SK-N-SH treated with all-trans-retinoic acid at 6 μM for 48 hours (cell line): ENCODE measurements at regions not wholly inside any gene's neighbourhood (a gene's known extent, or its start where the extent isn't known, plus 50 kb on each side); places are given as distances from the start of the nearest gene placed in this dataset.

Experiments used
- ATAC-seq: fragments of 200-7000 bp; cut with Tn5 transposase; 3 replicates; pipeline ENCODE4 v1.9.1; 2020; ENCODE audit warnings: mild to moderate bottlenecking, moderate library complexity
- ARNTL ChIP-seq: fragments of 450-650 bp; formaldehyde crosslinking; IDR thresholded peaks from 2 replicates; pipeline ENCODE4 v1.5.0; 2020; ENCODE audit warnings: low read depth, mild to moderate bottlenecking, moderate library complexity, borderline replicate concordance
- BACH2 ChIP-seq: fragments of 250-450 bp; sonication (Bioruptor Pico); IDR thresholded peaks from 2 replicates; pipeline ENCODE4 v1.9.0; 2021; ENCODE audit warnings: mild to moderate bottlenecking, borderline replicate concordance
- CSDC2 ChIP-seq: fragments of 250-450 bp; sonication (Bioruptor Pico); IDR thresholded peaks from 2 replicates; pipeline ENCODE4 v1.5.0; 2020; ENCODE audit warnings: mild to moderate bottlenecking, moderate library complexity
- CSRNP3 ChIP-seq: fragments of 250-450 bp; sonication (Bioruptor Pico); IDR thresholded peaks from 2 replicates; pipeline ENCODE4 v1.5.1; 2021; ENCODE audit warnings: mild to moderate bottlenecking, moderate library complexity
- ESRRG ChIP-seq: fragments of 250-450 bp; sonication (Bioruptor Pico); IDR thresholded peaks from 2 replicates; pipeline ENCODE4 v1.6.1; 2021; ENCODE audit warnings: mild to moderate bottlenecking
- GLIS3 ChIP-seq: fragments of 250-450 bp; sonication (Bioruptor Pico); IDR thresholded peaks from 2 replicates; pipeline ENCODE4 v1.5.0; 2020; ENCODE audit warnings: mild to moderate bottlenecking, moderate library complexity
- ISL1 ChIP-seq: fragments of 250-450 bp; sonication (Bioruptor Pico); IDR thresholded peaks from 2 replicates; pipeline ENCODE4 v2.1.2; 2022; ENCODE audit warnings: mild to moderate bottlenecking, moderate library complexity
- OSR1 ChIP-seq: fragments of 250-450 bp; sonication (Bioruptor Pico); IDR thresholded peaks from 2 replicates; pipeline ENCODE4 v1.8.0; 2022; ENCODE audit warnings: moderate library complexity, mild to moderate bottlenecking, inconsistent platforms
- PATZ1 ChIP-seq: fragments of 250-450 bp; sonication (Bioruptor Pico); IDR thresholded peaks from 2 replicates; pipeline ENCODE4 v1.8.0; 2020; ENCODE audit warnings: mild to moderate bottlenecking, moderate library complexity, borderline replicate concordance
- POU6F1 ChIP-seq: fragments of 250-450 bp; sonication (Bioruptor Pico); IDR thresholded peaks from 2 replicates; pipeline ENCODE4 v1.8.0; 2021; ENCODE audit warnings: low read depth, mild to moderate bottlenecking, moderate library complexity, borderline replicate concordance
- RARB ChIP-seq: fragments of 250-450 bp; sonication (Bioruptor Pico); IDR thresholded peaks from 2 replicates; pipeline ENCODE4 v1.8.0; 2021; ENCODE audit warnings: mild to moderate bottlenecking, moderate library complexity
- SNAI2 ChIP-seq: fragments of 250-450 bp; sonication (Bioruptor Pico); IDR thresholded peaks from 2 replicates; pipeline ENCODE4 v1.5.0; 2020; ENCODE audit warnings: mild to moderate bottlenecking, moderate library complexity
- TCF4 ChIP-seq: fragments of 250-450 bp; sonication (Bioruptor Pico); IDR thresholded peaks from 2 replicates; pipeline ENCODE4 v1.8.0; 2021; ENCODE audit warnings: mild to moderate bottlenecking, moderate library complexity, borderline replicate concordance
- TOX ChIP-seq: fragments of 250-450 bp; sonication (Bioruptor Pico); IDR thresholded peaks from 2 replicates; pipeline ENCODE4 v1.8.0; 2021; ENCODE audit warnings: mild to moderate bottlenecking, moderate library complexity, borderline replicate concordance
- ZC3H10 ChIP-seq: fragments of 250-450 bp; sonication (Bioruptor Pico); IDR thresholded peaks from 2 replicates; pipeline ENCODE4 v1.5.1; 2021; ENCODE audit warnings: mild to moderate bottlenecking, moderate library complexity
- ZFP3 ChIP-seq: fragments of 250-450 bp; sonication (Bioruptor Pico); IDR thresholded peaks from 2 replicates; pipeline ENCODE4 v1.5.0; 2020; ENCODE audit warnings: mild to moderate bottlenecking, moderate library complexity
- ZFP30 ChIP-seq: fragments of 450-650 bp; formaldehyde crosslinking; IDR thresholded peaks from 2 replicates; pipeline ENCODE4 v1.5.0; 2022; ENCODE audit warnings: mild to moderate bottlenecking, moderate library complexity
- ZNF565 ChIP-seq: fragments of 450-650 bp; formaldehyde crosslinking; conservative IDR thresholded peaks from 2 replicates; pipeline ENCODE4 v1.5.0; 2020; ENCODE audit warnings: low read depth, mild to moderate bottlenecking, moderate library complexity
- ZNF70 ChIP-seq: fragments of 450-650 bp; formaldehyde crosslinking; IDR thresholded peaks from 2 replicates; pipeline ENCODE4 v1.5.0; 2020; ENCODE audit warnings: mild to moderate bottlenecking, moderate library complexity
- ZNF8 ChIP-seq: fragments of 450-650 bp; formaldehyde crosslinking; IDR thresholded peaks from 2 replicates; pipeline ENCODE4 v1.5.0; 2020; ENCODE audit warnings: mild to moderate bottlenecking, moderate library complexity
- TF ChIP-seq, protein P1 (sequence below): fragments of 250-450 bp; sonication (Bioruptor Pico); IDR thresholded peaks from 2 replicates; pipeline ENCODE4 v1.5.0; 2020; ENCODE audit warnings: mild to moderate bottlenecking, moderate library complexity
- TF ChIP-seq, protein P2 (sequence below): fragments of 250-450 bp; sonication (Bioruptor Pico); IDR thresholded peaks from 2 replicates; pipeline ENCODE4 v1.5.1; 2020; ENCODE audit warnings: low read depth, mild to moderate bottlenecking, moderate library complexity

- no peak for ATAC-seq
- no peak for TF ChIP-seq CSRNP3
- no peak for TF ChIP-seq ZC3H10 (CRISPR knock-in tag)
- TF ChIP-seq ZNF8 (CRISPR knock-in tag) = no peak
- TF ChIP-seq PATZ1 = no peak
- no peak for TF ChIP-seq ZNF565 (CRISPR knock-in tag)
- no peak for TF ChIP-seq ZNF70 (CRISPR knock-in tag)
- TF ChIP-seq, protein P1, sequence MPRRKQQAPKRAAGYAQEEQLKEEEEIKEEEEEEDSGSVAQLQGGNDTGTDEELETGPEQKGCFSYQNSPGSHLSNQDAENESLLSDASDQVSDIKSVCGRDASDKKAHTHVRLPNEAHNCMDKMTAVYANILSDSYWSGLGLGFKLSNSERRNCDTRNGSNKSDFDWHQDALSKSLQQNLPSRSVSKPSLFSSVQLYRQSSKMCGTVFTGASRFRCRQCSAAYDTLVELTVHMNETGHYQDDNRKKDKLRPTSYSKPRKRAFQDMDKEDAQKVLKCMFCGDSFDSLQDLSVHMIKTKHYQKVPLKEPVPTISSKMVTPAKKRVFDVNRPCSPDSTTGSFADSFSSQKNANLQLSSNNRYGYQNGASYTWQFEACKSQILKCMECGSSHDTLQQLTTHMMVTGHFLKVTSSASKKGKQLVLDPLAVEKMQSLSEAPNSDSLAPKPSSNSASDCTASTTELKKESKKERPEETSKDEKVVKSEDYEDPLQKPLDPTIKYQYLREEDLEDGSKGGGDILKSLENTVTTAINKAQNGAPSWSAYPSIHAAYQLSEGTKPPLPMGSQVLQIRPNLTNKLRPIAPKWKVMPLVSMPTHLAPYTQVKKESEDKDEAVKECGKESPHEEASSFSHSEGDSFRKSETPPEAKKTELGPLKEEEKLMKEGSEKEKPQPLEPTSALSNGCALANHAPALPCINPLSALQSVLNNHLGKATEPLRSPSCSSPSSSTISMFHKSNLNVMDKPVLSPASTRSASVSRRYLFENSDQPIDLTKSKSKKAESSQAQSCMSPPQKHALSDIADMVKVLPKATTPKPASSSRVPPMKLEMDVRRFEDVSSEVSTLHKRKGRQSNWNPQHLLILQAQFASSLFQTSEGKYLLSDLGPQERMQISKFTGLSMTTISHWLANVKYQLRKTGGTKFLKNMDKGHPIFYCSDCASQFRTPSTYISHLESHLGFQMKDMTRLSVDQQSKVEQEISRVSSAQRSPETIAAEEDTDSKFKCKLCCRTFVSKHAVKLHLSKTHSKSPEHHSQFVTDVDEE (CRISPR knock-in tag) = no peak
- TF ChIP-seq ZFP30 = no peak
- TF ChIP-seq ARNTL (CRISPR knock-in tag) = no peak
- TF ChIP-seq SNAI2 (CRISPR knock-in tag) = no peak
- TF ChIP-seq OSR1 (CRISPR knock-in tag) = no peak
- no peak for TF ChIP-seq RARB (CRISPR knock-in tag)
- no peak for TF ChIP-seq CSDC2 (CRISPR knock-in tag)
- TF ChIP-seq ESRRG (CRISPR knock-in tag) = no peak
- no peak for TF ChIP-seq TCF4 (CRISPR knock-in tag)
- TF ChIP-seq, protein P2, sequence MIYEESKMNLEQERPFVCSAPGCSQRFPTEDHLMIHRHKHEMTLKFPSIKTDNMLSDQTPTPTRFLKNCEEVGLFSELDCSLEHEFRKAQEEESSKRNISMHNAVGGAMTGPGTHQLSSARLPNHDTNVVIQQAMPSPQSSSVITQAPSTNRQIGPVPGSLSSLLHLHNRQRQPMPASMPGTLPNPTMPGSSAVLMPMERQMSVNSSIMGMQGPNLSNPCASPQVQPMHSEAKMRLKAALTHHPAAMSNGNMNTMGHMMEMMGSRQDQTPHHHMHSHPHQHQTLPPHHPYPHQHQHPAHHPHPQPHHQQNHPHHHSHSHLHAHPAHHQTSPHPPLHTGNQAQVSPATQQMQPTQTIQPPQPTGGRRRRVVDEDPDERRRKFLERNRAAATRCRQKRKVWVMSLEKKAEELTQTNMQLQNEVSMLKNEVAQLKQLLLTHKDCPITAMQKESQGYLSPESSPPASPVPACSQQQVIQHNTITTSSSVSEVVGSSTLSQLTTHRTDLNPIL (CRISPR knock-in tag) = no peak
Observed at GRCh38 chr3:126279853-126280252, 77.4 kb downstream of the KLF15 start.

DNA sequence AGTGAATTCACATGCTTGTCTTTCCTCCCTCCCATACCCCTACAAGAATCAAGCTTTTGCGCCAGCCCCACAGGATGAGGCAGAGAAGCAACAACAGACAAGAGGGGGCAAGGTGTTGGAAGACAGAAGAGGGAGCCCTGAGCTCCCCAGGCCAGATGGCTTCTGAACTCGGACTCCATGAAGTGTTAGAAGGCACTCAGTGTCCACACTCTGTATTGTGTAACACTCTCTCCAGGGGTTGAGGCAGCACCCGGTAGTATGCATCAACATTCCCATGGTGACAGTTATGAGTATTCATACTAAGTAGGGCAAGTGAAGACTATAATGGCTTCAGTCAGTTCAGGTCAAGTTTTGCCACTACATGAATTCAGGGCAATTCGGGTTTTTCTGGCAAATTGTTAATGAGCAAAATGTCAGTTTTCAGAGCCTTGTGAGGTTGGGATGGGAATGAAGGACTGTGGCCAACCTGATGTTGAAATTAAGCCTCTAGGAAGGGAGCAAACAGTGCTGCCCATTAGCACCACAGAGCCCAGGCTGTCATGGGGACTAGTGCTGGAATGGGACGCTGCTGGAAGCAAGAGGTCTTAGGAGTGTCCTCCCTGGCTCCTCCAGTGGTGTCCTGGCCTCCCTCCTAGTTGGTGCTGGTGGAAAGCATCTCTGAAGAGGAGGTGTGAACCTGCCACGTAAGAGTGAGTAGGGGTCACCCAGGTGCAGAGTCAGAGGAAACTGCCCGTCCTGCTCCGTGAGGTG is 79.4 kb downstream of the KLF15 start:
- no peak for ATAC-seq
- TF ChIP-seq ISL1 (CRISPR knock-in tag) (no peak), TOX (CRISPR knock-in tag) (no peak), ZFP30 (no peak), OSR1 (CRISPR knock-in tag) (no peak), ZNF565 (CRISPR knock-in tag) (no peak), ZNF70 (CRISPR knock-in tag) (no peak), ZFP3 (no peak), CSDC2 (CRISPR knock-in tag) (no peak), PATZ1 (no peak), BACH2 (CRISPR knock-in tag) (no peak), ESRRG (CRISPR knock-in tag) (no peak), ZNF8 (CRISPR knock-in tag) (no peak), POU6F1 (CRISPR knock-in tag) (no peak), TCF4 (CRISPR knock-in tag) (no peak), ZC3H10 (CRISPR knock-in tag) (no peak), RARB (CRISPR knock-in tag) (no peak), GLIS3 (no peak)
- TF ChIP-seq, protein P2 (CRISPR knock-in tag) = no peak
